SK-N-DZ (cell line): ENCODE measurements at regions not wholly inside any gene's neighbourhood (a gene's known extent, or its start where the extent isn't known, plus 50 kb on each side); places are given as distances from the start of the nearest gene placed in this dataset.

Source experiments
- small RNA-seq, 2 experiments: library from RNA; depleted of rRNA; stranded (forward); fragments of <200 nt; gene quantifications; one replicate each; pipeline ENCODE3, GENCODE V24; 2014

Small RNA genes in the stretch of these regions (small RNA-seq; reads per million reads assigned to genes)
- gene COX6A1P3: 0 reads per million in 2 experiments
- 0 to 0.04 reads per million in 2 experiments for gene MIR3144
- gene RNA5SP215: 0.13 to 0.71 reads per million in 2 experiments
- 0 reads per million in 2 experiments for gene RNU6-214P
